ENCODE measurements at regions not wholly inside any gene's neighbourhood (a gene's known extent, or its start where the extent isn't known, plus 50 kb on each side); places are given as distances from the start of the nearest gene placed in this dataset.

DNA sequence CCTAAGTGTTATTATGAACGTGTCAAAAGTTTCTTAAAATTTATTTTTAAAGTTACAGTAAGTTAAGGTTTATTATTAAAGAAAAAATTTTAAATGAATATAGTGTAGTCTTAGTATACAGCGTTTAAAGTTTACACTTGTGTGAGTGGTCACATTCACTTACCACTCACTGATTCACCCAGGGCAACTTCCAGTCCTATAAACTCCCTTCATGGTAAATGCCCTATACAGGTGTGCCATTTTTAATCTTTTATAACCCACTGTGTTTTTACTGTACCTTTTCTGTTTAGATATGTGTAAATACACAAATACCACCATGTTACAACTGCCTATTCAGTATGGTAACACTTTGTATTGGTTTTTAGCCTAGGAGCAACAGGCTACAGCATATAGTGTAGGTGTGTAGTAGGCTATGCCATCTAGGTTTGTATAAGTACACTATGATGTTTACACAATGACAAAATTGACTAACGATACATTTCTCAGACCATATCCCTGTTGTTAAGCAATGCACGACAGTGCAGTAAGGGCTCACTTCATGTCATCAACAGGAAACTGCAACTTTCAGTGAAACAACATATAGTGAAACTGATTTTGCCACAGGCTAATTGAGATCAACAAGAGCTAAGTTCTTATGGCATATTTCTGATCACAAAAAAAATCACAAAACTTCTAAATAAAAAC, 112.0 kb upstream of the TMCC3 start:
- ChIA-PET CTCF (interaction anchor here (0.8 to 2.2 kb wide), 9 partner anchors 9 to 139 kb away, joined by 3 to 10 read pairs (median 3); partner anchors contain the start of gene TMCC3), POLR2A (no interaction called here)
- Histone ChIP-seq H3K4me3 (ENCODE audit: control insufficient read depth in 1 of 7, extremely low read depth in 1 of 7, insufficient read depth in 4 of 7, low read depth in 2 of 7, low read length in 6 of 7) (no peak overlapping the region), H3K27ac (ENCODE audit: insufficient read depth in 1 of 2, low read depth in 1 of 2, low read length in 2 of 2, poor library complexity in 1 of 2, severe bottlenecking in 2 of 2) (no peak overlapping the region), H3K27me3 (replicated peaks in 2 of 5; ENCODE audit: control insufficient read depth in 4 of 5, insufficient read depth in 5 of 5, low read length in 4 of 5) (no peaks in the 10 kb centered on the region), H3K4me1 (ENCODE audit: control extremely low read depth in 1 of 4, control insufficient read depth in 4 of 4, insufficient read depth in 4 of 4, low read length in 3 of 4) (peaks cover 0 to 3% (median 0%) of the 10 kb centered on the region in 4 experiments), H3K9me3 (ENCODE audit: control extremely low read depth in 1 of 5, control insufficient read depth in 4 of 5, insufficient read depth in 2 of 5, low read depth in 1 of 5, low read length in 4 of 5) (no peaks in the 10 kb centered on the region), H3K36me3 (ENCODE audit: control insufficient read depth in 4 of 4, insufficient read depth in 4 of 4, low read length in 3 of 4) (no peaks in the 10 kb centered on the region)
- peak in 1 of 3 donors; percentile 17 for DNase-seq
- WGBS (ENCODE audit: insufficient coverage) = 56% methylated on average over 2 of the region's 4 CpGs

DNA sequence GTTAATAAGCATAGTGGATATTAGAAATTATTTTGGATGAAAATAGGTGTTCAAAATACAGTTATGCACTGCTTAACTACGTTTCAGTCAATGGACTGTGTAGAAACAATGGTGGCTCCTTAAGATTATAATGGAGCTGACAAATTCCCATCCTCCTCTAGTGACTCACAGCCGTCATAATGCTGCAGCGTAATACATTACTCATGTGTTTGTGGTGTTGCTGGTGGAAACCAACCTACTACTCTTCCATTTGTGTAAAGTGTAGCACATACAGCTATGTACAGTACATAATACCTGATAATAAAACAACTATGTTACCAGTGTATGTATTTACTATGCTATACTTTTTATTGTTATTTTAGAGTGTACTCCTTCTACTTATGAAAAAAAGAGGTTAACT, 111.2 kb upstream of the TMCC3 start:
- no peaks in the 10 kb centered on the region for H3K9me3 ChIP-seq (ENCODE audit: control extremely low read depth in 1 of 5, control insufficient read depth in 4 of 5, insufficient read depth in 2 of 5, low read depth in 1 of 5, low read length in 4 of 5)
- DNase-seq = peak in 2 of 3 donors; percentile 25 to 38
- POLR2A ChIA-PET = no interaction called here
- CTCF ChIA-PET = interaction anchor here (1.2 to 1.3 kb wide), 2 partner anchors 8 to 112 kb away, joined by 3 read pairs; partner anchors contain the start of gene TMCC3
- H3K4me3 ChIP-seq (ENCODE audit: control insufficient read depth in 1 of 7, extremely low read depth in 1 of 7, insufficient read depth in 4 of 7, low read depth in 2 of 7, low read length in 6 of 7) = no peak overlapping the region
- H3K36me3 ChIP-seq (ENCODE audit: control insufficient read depth in 4 of 4, insufficient read depth in 4 of 4, low read length in 3 of 4) = no peaks in the 10 kb centered on the region
- no CpG with 5 or more reads among the region's 3 CpGs for WGBS (ENCODE audit: insufficient coverage)
- no peak overlapping the region for H3K27ac ChIP-seq (ENCODE audit: insufficient read depth in 1 of 2, low read depth in 1 of 2, low read length in 2 of 2, poor library complexity in 1 of 2, severe bottlenecking in 2 of 2)
- H3K27me3 ChIP-seq (replicated peaks in 2 of 5; ENCODE audit: control insufficient read depth in 4 of 5, insufficient read depth in 5 of 5, low read length in 4 of 5) = no peaks in the 10 kb centered on the region
- peaks cover 0 to 3% (median 0%) of the 10 kb centered on the region in 4 experiments for H3K4me1 ChIP-seq (ENCODE audit: control extremely low read depth in 1 of 4, control insufficient read depth in 4 of 4, insufficient read depth in 4 of 4, low read length in 3 of 4)

DNA sequence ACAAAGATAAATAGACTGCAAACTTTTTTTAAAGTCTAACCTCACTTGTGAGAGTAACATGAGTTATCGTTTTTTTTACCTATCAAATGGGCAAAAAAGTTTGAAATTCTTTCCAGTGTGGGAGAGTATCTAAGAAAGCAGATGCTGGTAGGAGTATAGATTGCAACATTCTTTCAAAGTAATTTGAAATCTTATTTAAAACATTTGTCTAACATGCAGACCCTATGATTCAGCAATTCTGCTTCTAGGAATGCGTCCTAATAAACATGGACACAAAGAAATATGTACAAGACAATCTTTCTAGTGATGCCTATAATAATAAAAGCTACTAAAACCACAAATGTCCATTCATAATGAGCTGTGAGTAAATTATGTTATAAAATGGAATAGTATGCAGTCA, 110.4 kb upstream of the TMCC3 start:
- Histone ChIP-seq H3K27me3 (replicated peaks in 2 of 5; ENCODE audit: control insufficient read depth in 4 of 5, insufficient read depth in 5 of 5, low read length in 4 of 5) (no peaks in the 10 kb centered on the region), H3K36me3 (ENCODE audit: control insufficient read depth in 4 of 4, insufficient read depth in 4 of 4, low read length in 3 of 4) (no peaks in the 10 kb centered on the region), H3K4me3 (ENCODE audit: control insufficient read depth in 1 of 7, extremely low read depth in 1 of 7, insufficient read depth in 4 of 7, low read depth in 2 of 7, low read length in 6 of 7) (no peak overlapping the region), H3K9me3 (ENCODE audit: control extremely low read depth in 1 of 5, control insufficient read depth in 4 of 5, insufficient read depth in 2 of 5, low read depth in 1 of 5, low read length in 4 of 5) (no peaks in the 10 kb centered on the region), H3K27ac (ENCODE audit: insufficient read depth in 1 of 2, low read depth in 1 of 2, low read length in 2 of 2, poor library complexity in 1 of 2, severe bottlenecking in 2 of 2) (no peak overlapping the region), H3K4me1 (ENCODE audit: control extremely low read depth in 1 of 4, control insufficient read depth in 4 of 4, insufficient read depth in 4 of 4, low read length in 3 of 4) (peaks cover 0 to 3% (median 0%) of the 10 kb centered on the region in 4 experiments)
- ChIA-PET POLR2A (no interaction called here), CTCF (no interaction called here)
- DNase-seq = no peak
- no CpG with 5 or more reads among the region's 2 CpGs for WGBS (ENCODE audit: insufficient coverage)

DNA sequence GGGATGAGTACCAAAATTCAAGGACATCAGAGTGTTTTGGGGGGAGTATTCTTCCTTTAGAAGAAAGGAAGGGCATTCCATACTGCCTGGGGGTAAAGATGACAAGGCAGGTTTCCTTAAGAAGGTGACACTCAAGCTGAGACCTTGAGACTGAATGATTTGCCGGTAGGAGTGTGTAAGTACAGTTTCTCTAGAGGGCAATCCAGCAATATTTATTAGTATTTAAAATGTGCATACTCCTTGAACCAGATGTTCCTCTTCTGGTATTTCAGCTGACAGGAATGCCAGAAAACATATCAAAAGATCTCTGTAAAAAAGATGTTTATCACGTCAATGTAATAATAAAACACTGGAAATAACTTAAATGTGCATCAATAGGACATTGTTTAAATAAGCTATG, 106.4 kb upstream of the TMCC3 start:
- Histone ChIP-seq H3K27ac (ENCODE audit: insufficient read depth in 1 of 2, low read depth in 1 of 2, low read length in 2 of 2, poor library complexity in 1 of 2, severe bottlenecking in 2 of 2) (no peak overlapping the region), H3K9me3 (ENCODE audit: control extremely low read depth in 1 of 5, control insufficient read depth in 4 of 5, insufficient read depth in 2 of 5, low read depth in 1 of 5, low read length in 4 of 5) (no peaks in the 10 kb centered on the region), H3K4me1 (ENCODE audit: control extremely low read depth in 1 of 4, control insufficient read depth in 4 of 4, insufficient read depth in 4 of 4, low read length in 3 of 4) (no peaks in the 10 kb centered on the region), H3K36me3 (ENCODE audit: control insufficient read depth in 4 of 4, insufficient read depth in 4 of 4, low read length in 3 of 4) (no peaks in the 10 kb centered on the region), H3K4me3 (ENCODE audit: control insufficient read depth in 1 of 7, extremely low read depth in 1 of 7, insufficient read depth in 4 of 7, low read depth in 2 of 7, low read length in 6 of 7) (no peak overlapping the region), H3K27me3 (replicated peaks in 2 of 5; ENCODE audit: control insufficient read depth in 4 of 5, insufficient read depth in 5 of 5, low read length in 4 of 5) (no peaks in the 10 kb centered on the region)
- POLR2A ChIA-PET = no interaction called here
- CTCF ChIA-PET = interaction anchor here (1.3 to 1.6 kb wide), 2 partner anchors 8 to 20 kb away, joined by 3 to 4 read pairs; no protein-coding TSS in a partner anchor
- no CpG with 5 or more reads among the region's 2 CpGs for WGBS (ENCODE audit: insufficient coverage)
- DNase-seq = no peak

DNA sequence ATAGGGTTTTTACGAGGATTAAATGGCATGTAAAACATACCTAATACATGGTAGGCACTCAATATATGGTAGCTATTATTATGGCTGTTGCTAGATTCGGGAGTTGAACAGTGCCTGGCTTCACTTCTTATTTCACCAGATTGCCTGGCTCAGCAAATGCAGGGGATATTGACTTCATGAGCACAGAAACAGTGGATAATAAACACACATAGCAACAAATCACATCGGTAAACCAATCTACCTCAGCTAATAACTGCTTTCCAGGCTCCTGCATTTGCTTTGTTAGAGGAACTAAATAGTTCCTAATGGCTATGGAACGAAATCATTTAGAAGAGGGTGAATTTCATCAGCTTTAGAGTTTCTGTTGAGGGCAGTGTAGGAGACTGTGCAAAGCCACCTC, 105.2 kb upstream of the TMCC3 start:
- ChIA-PET POLR2A (no interaction called here), CTCF (no interaction called here)
- Histone ChIP-seq H3K36me3 (ENCODE audit: control insufficient read depth in 4 of 4, insufficient read depth in 4 of 4, low read length in 3 of 4) (no peaks in the 10 kb centered on the region), H3K4me1 (ENCODE audit: control extremely low read depth in 1 of 4, control insufficient read depth in 4 of 4, insufficient read depth in 4 of 4, low read length in 3 of 4) (no peaks in the 10 kb centered on the region), H3K4me3 (ENCODE audit: control insufficient read depth in 1 of 7, extremely low read depth in 1 of 7, insufficient read depth in 4 of 7, low read depth in 2 of 7, low read length in 6 of 7) (no peak overlapping the region), H3K9me3 (ENCODE audit: control extremely low read depth in 1 of 5, control insufficient read depth in 4 of 5, insufficient read depth in 2 of 5, low read depth in 1 of 5, low read length in 4 of 5) (no peaks in the 10 kb centered on the region), H3K27me3 (replicated peaks in 2 of 5; ENCODE audit: control insufficient read depth in 4 of 5, insufficient read depth in 5 of 5, low read length in 4 of 5) (no peaks in the 10 kb centered on the region), H3K27ac (ENCODE audit: insufficient read depth in 1 of 2, low read depth in 1 of 2, low read length in 2 of 2, poor library complexity in 1 of 2, severe bottlenecking in 2 of 2) (no peak overlapping the region)
- WGBS (ENCODE audit: insufficient coverage) = 100% methylated on average over 1 of the region's 4 CpGs
- no peak for DNase-seq

DNA sequence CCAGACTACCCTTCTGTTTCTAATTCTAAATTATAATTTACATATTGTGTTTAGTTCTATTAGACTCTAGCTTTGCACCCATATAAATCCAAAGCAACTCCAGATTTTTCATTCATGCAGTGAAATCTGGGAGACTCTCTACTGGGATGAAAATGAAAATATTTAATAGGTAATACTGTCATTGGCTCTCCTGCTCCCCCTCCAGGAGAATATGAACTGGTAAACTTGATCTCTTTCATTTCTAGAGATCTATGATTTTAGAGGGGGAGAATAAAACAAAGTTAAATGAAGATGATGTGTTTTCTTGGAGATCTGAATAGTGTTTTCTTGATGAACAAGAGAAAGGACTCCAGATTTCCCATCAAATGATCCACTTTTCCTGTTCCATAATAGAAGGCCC, 104.3 kb upstream of the TMCC3 start:
- Histone ChIP-seq H3K9me3 (ENCODE audit: control extremely low read depth in 1 of 5, control insufficient read depth in 4 of 5, insufficient read depth in 2 of 5, low read depth in 1 of 5, low read length in 4 of 5) (no peaks in the 10 kb centered on the region), H3K4me1 (ENCODE audit: control extremely low read depth in 1 of 4, control insufficient read depth in 4 of 4, insufficient read depth in 4 of 4, low read length in 3 of 4) (no peaks in the 10 kb centered on the region), H3K27ac (ENCODE audit: insufficient read depth in 1 of 2, low read depth in 1 of 2, low read length in 2 of 2, poor library complexity in 1 of 2, severe bottlenecking in 2 of 2) (no peak overlapping the region), H3K36me3 (ENCODE audit: control insufficient read depth in 4 of 4, insufficient read depth in 4 of 4, low read length in 3 of 4) (no peaks in the 10 kb centered on the region), H3K27me3 (replicated peaks in 2 of 5; ENCODE audit: control insufficient read depth in 4 of 5, insufficient read depth in 5 of 5, low read length in 4 of 5) (peaks cover 0 to 3% (median 0%) of the 10 kb centered on the region in 5 experiments), H3K4me3 (ENCODE audit: control insufficient read depth in 1 of 7, extremely low read depth in 1 of 7, insufficient read depth in 4 of 7, low read depth in 2 of 7, low read length in 6 of 7) (no peak overlapping the region)
- ChIA-PET CTCF (no interaction called here), POLR2A (no interaction called here)
- no peak for DNase-seq

DNA sequence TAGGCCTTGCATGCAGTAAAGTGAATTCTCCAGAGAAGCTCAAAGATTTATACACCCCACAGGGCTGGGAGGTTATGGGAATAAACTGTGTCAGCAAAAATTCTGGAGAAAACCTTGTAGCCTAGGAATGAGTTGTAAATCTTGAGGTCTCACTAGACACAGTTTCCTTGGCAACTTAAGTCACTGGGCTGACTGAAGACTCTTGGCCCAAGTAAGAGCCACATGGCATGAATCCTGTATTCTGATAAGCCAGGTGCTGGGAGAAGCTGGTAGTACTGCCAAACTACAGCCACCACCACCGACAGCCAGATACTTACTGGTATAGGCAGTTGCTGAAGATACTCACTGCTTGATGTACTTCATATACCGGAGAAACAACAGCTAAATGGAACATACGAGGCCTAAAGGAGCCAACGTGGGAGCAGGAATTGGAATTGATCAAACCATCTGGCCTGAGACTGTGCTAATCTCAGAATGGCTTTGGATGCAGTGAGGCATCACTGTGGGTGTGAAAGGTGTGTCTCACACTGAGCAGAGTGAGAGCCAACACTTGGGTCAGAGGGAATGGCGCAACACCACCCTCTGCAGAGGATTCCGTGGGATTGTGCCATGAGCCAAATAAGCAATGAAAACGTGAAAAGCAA, 102.8 kb upstream of the TMCC3 start:
- H3K9me3 ChIP-seq (ENCODE audit: control extremely low read depth in 1 of 5, control insufficient read depth in 4 of 5, insufficient read depth in 2 of 5, low read depth in 1 of 5, low read length in 4 of 5) = no peaks in the 10 kb centered on the region
- 100% methylated on average over 7 of the region's 7 CpGs for WGBS (ENCODE audit: insufficient coverage)
- POLR2A ChIA-PET = no interaction called here
- CTCF ChIA-PET = interaction anchor here (0.8 to 1.8 kb wide), 6 partner anchors 9 to 41 kb away, joined by 3 to 4 read pairs (median 4); no protein-coding TSS in a partner anchor
- H3K4me1 ChIP-seq (ENCODE audit: control extremely low read depth in 1 of 4, control insufficient read depth in 4 of 4, insufficient read depth in 4 of 4, low read length in 3 of 4) = no peaks in the 10 kb centered on the region
- H3K27ac ChIP-seq (ENCODE audit: insufficient read depth in 1 of 2, low read depth in 1 of 2, low read length in 2 of 2, poor library complexity in 1 of 2, severe bottlenecking in 2 of 2) = no peak overlapping the region
- no peaks in the 10 kb centered on the region for H3K36me3 ChIP-seq (ENCODE audit: control insufficient read depth in 4 of 4, insufficient read depth in 4 of 4, low read length in 3 of 4)
- H3K27me3 ChIP-seq (replicated peaks in 2 of 5; ENCODE audit: control insufficient read depth in 4 of 5, insufficient read depth in 5 of 5, low read length in 4 of 5) = peaks cover 0 to 3% (median 0%) of the 10 kb centered on the region in 5 experiments
- no peak for DNase-seq
- H3K4me3 ChIP-seq (ENCODE audit: control insufficient read depth in 1 of 7, extremely low read depth in 1 of 7, insufficient read depth in 4 of 7, low read depth in 2 of 7, low read length in 6 of 7) = no peak overlapping the region
